GM19324 (cell line): ENCODE measurements at regions not wholly inside any gene's neighbourhood (a gene's known extent, or its start where the extent isn't known, plus 50 kb on each side); places are given as distances from the start of the nearest gene placed in this dataset.

ENCODE experiments used
- ATAC-seq: cut with Tn5 transposase; IDR thresholded peaks from one replicate; pipeline ENCODE4 v1.9.1; 2021; ENCODE audit warnings: mild to moderate bottlenecking, moderate library complexity; ENCODE audit not compliant: unreplicated experiment, low FRiP score

DNA sequence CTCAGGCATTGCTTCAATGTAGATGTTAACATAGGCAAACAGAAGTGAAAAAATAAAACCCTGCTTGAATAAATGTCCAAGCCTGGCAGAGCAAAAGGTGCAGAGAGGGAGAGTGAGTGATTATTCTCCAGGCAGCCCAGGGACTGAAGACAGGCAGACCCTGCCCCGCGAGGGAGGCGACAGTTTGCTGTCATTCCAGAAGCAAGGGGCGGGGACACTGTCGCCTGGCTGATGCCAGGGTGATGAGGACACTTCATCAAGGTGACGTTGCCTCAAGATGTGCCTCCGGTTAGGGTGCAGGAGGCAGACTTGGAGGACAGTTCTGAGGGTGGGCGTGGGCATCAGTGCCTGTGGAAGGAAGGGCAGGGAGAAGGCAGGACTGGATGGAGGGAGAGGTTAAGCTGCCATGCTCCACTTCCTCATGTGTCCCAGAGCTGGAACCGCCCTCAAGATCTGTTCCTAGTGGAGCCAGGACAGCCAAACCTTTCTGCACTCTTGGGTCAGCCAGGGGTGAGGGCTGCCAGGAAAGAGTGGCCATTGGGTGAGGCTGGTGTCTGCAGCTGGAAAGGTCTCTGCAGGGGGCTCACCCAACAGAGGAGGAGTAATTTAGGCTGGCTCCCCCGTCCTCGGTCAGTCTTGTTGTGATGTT lies 560.5 kb upstream of the MKI67 start:
- no peak for ATAC-seq

- no peak for ATAC-seq
Measured at GRCh38 chr10:128687408-128687807, 561.2 kb upstream of the MKI67 start.

GRCh38 chr10:128687927-128688549 lies 561.8 kb upstream of the MKI67 start:
- no peak for ATAC-seq

DNA sequence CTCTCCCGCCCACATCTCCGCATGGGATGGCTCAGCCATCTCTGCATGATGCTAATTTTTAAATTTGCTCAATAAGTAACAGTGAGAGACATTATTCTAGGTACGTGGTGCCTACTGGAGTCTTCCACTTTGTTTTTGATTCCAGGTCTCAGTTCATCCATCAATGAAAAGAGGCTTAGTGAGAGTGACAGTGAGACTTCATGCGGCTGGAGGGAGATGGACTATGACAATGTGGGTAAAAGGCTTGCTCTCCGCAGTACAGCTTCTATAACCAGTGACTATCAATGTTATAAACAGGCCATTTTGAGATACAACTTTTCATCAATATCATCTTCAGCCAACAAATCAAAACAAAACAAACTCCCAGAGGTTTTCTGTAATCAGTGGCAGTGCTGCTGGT lies 563.4 kb upstream of the MKI67 start:
- no peak for ATAC-seq

DNA sequence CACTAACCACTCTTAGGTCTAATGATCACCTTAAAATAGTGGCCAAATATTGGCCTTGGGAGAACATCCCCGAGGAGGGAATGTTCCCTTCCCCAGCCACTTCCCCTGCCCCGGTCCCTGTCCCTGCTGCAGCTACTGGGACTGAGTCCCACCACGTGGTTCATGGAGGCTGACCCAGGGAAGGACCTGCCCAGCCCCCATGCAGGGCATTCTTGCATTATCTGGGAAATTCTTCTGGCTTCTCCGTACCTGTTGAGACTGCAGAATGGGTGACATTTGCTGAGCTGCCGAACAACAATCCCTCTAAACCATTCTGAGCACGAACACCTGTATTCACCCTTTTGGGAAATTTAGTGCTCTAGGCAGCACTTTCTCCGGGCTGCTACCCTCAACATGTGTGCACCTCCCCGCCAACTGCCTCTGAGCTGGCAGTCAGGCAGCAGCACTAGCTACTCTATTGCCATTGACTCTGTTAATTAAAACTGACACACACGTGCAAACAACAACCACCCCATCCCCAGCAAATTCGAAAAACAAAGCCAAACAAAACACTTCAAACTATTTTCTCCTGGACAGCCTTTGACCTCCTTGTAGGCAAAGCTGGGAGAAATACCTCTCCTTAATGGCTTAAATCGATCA lies 567.4 kb upstream of the MKI67 start:
- ATAC-seq, result no peak

- ATAC-seq, result no peak
Measured at GRCh38 chr10:128694168-128694850, 568.1 kb upstream of the MKI67 start.

- ATAC-seq, result no peak
Measured at GRCh38 chr10:128694851-128695725, 568.9 kb upstream of the MKI67 start.

DNA sequence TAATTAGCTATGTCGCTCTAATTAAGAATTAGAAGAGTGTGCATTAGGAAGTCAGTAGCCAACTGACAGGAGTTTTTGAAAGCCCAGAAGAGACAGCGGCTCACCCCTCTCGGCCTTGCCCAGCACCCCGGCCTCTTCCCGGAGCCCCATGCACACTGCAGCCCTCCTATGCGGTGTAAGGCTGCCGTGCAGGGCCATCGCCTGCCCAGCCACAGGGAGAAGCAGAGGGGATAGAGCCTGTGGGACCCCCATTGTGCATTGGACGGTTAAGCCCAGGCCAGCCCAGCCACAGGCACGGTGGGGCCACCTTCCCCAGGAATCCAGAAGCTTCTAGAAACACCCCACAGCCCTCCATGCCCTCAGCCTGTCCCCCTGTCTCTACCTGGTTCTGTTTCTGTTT lies 569.7 kb upstream of the MKI67 start:
- ATAC-seq, result no peak

- no peak for ATAC-seq
Measured at GRCh38 chr10:128697437-128697836, 571.2 kb upstream of the MKI67 start.

DNA sequence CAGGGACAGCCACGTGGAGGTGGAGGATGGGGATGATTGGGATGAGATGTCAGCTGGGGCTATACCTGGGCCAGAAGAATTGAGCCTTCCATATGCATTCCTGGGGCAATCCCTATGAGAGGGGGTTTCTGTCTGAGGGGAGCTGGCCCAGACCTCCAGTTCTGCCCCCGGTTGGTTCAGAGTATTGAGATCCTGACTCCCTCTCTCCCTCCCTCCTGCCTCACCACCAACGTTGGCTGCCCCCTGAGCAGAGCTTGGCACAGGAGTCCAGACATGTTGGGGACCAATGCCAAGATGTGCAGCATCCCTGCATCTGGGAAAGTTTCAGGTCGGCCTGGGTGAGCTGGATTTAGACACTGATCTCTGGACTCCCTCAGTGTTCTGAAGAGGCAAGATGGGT lies 575.2 kb upstream of the MKI67 start:
- ATAC-seq, result no peak

GRCh38 chr10:128701837-128702236 lies 575.6 kb upstream of the MKI67 start:
- no peak for ATAC-seq

- ATAC-seq, result no peak
Measured at GRCh38 chr10:128704716-128705115, 578.5 kb upstream of the MKI67 start.

DNA sequence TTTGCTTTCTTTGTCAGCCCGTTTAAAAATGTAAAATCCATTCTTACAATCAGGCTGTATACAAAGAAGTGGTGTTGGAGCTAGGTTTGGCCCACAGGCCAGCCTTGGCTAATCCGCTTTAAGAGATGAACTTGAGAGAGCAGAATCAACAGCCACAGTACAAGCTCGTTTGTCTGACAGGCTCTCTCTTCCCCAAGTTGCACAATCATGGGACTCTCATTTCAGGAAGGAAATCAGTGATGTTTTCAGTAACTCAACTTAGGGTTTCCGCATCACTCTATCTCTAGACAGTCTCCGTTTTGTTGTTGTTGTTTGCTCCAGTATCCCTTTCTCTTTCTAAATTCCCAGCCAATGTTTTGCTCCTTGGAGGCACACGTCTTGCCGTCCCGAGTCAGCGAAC lies 582.0 kb upstream of the MKI67 start:
- ATAC-seq, result no peak

DNA sequence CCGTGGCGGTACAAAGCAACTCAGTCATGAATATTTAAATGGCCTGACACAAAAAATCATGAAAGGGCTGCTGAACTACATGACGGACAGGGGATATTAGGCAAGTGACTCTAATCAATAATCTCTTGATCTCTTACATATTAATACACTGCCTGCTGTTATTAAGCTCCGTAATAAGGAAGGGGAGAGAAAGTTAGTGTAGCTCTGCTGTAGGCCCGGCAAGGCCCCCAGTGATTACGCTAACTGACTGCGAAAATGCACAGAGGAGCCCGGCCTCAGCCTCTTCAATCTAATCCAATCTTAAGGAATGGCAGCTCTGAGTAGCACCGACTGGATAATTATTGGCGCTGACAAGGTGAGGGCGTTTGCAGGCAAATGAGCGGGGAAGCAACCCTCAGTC lies 583.5 kb upstream of the MKI67 start:
- no peak for ATAC-seq

- no peak for ATAC-seq
Measured at GRCh38 chr10:128710098-128710797, 584.0 kb upstream of the MKI67 start.

DNA sequence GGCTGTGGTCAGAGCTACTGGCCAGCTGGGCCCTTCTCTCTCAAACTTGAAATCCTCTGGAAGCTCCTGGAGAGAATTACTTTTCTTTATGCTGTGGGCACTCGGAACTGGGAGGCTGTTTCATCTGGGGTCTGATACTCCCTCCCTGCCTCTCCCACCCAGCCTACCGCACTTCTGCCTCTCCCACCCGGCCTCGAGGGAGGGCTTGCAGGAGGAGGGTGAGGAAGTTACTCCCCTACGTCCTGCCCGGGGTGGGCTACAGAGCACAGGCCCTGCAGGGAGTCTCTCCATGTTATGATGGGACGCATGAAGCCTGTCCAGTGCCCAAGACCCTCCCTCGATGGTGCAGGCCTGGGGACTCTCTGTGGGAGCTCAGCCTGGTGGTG lies 584.6 kb upstream of the MKI67 start:
- no peak for ATAC-seq

DNA sequence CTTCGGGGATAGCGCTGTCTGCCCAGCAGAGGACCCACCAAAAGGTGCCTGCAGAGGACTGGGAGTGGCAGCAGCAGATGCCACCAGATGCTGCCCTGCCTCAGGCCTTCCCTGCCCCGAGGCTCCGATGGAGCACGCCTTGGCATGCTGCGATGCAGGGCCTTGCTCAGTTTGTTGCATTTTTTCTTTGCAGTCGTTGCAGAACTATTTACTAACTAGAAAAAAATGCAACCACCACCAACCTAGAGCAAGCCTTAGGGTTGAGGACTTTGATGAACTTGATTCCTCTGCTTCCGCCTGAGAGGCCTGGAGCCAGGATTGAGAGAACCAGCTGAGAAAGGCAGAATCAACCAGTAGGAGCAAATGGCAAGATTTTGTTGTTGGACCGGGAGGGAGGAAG lies 585.6 kb upstream of the MKI67 start:
- ATAC-seq, result no peak

GRCh38 chr10:128712661-128713400 lies 586.6 kb upstream of the MKI67 start:
- no peak for ATAC-seq

DNA sequence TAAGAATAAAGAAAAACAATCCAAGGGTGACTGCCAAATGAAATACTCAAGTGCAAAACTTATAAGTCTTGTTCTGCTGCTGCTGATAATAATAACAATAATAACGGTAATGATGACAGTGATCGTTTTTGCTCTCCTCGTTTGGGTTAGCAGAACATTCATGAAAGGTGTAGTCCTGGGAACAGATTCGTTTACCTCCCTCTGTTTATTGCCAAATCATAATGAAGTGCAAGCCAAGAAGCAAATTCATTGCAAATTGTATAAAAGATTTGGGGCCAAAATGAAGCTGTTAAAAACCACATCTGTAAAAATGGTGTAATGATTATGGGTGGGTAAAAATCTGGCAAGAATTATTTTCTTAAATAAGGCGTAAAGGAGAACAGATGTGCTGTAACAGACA lies 587.2 kb upstream of the MKI67 start:
- ATAC-seq, result no peak
